GM12878 (cell line): ENCODE measurements at regions not wholly inside any gene's neighbourhood (a gene's known extent, or its start where the extent isn't known, plus 50 kb on each side); places are given as distances from the start of the nearest gene placed in this dataset.

Experiments used
- ATAC-seq: fragments of 200-7000 bp; cut with Tn5 transposase; 3 replicates; pipeline ENCODE4 v1.9.1; 2020; ENCODE audit warnings: mild to moderate bottlenecking, moderate library complexity
- BruUV-seq: library from RNA; stranded (reverse); fragments of 400-500 nt; replicated peaks from 2 replicates; lab custom pipeline; 2021; lab: Mats Ljungman, UMichigan
- CTCF ChIA-PET: fragments of 300-600 bp; sonication (Branson Sonifier 250); formaldehyde crosslinking; extraction: SDS; loops from one replicate; lab custom pipeline; 2021; ENCODE audit warnings: inconsistent platforms; lab: Yijun Ruan, JAX
- POLR2A ChIA-PET: fragments of 350-600 bp; formaldehyde crosslinking; extraction: SDS; loops from one replicate; lab custom pipeline; 2021; ENCODE audit warnings: inconsistent platforms; lab: Charles Lee
- RAD21 ChIA-PET: fragments of 300-600 bp; sonication (Branson Sonifier 250); formaldehyde crosslinking; loops from one replicate; lab custom pipeline; 2023; ENCODE audit warnings: antibody characterized with exemption; ENCODE audit not compliant: unreplicated experiment; lab: Charles Lee
- SMC1A ChIA-PET: fragments of 300-600 bp; sonication (Branson Sonifier 250); formaldehyde crosslinking; loops from one replicate; lab custom pipeline; 2023; ENCODE audit not compliant: unreplicated experiment, uncharacterized antibody; lab: Charles Lee
- DNase-seq: peaks from one replicate; pipeline ENCODE4 v3.0.0-alpha.2; 2011; ENCODE audit warnings: low read depth, low spot score
- FAIRE-seq: peaks from 3 replicates; lab custom pipeline; 2011; peaks lifted over from hg19 to GRCh38; lab: Jason Lieb, UNC
- H2AFZ ChIP-seq: 2 replicates; pipeline ENCODE4 v1.6.0; 2011; ENCODE audit warnings: low read depth, low read length, control low read depth; ENCODE audit not compliant: control insufficient read depth
- H3K27ac ChIP-seq: 2 replicates; pipeline ENCODE4 v1.5.1; 2011; ENCODE audit warnings: control low read depth; ENCODE audit not compliant: control insufficient read depth, insufficient read depth
- H3K27me3 ChIP-seq, 2 experiments: replicated peaks in 1 of 2; 2 replicates each; pipeline versions ENCODE4 v1.6.0 to v1.6.1; 2011; ENCODE audit warnings: low read length in 1 of 2; ENCODE audit not compliant: control insufficient read depth in 2 of 2, insufficient read depth in 2 of 2
- H3K36me3 ChIP-seq, 2 experiments: 2 replicates each; pipeline ENCODE4 v1.5.1; 2011; ENCODE audit warnings: low read length in 1 of 2; ENCODE audit not compliant: control insufficient read depth in 2 of 2, insufficient read depth in 2 of 2
- H3K4me1 ChIP-seq: 2 replicates; pipeline ENCODE4 v1.6.1; 2011; ENCODE audit warnings: mild to moderate bottlenecking, low read length, moderate library complexity, mixed read lengths; ENCODE audit not compliant: control insufficient read depth, insufficient read depth
- H3K4me2 ChIP-seq: 2 replicates; pipeline ENCODE4 v1.6.0; 2011; ENCODE audit warnings: control low read depth; ENCODE audit not compliant: control insufficient read depth, insufficient read depth
- H3K4me3 ChIP-seq: fragments of 200-600 bp; sonication (generic); 2 replicates; pipeline ENCODE4 v1.5.1; 2016
- H3K79me2 ChIP-seq: 2 replicates; pipeline ENCODE4 v1.6.0; 2011; ENCODE audit warnings: low read length; ENCODE audit not compliant: control insufficient read depth, insufficient read depth
- H3K9ac ChIP-seq: 2 replicates; pipeline ENCODE4 v1.8.0; 2011; ENCODE audit warnings: low read length, control low read depth, mixed read lengths; ENCODE audit not compliant: control insufficient read depth, insufficient read depth
- H3K9me3 ChIP-seq: replicated peaks from 3 replicates; pipeline ENCODE4 v1.5.1; 2011; ENCODE audit warnings: mild to moderate bottlenecking, low read length; ENCODE audit not compliant: control insufficient read depth, insufficient read depth
- H4K20me1 ChIP-seq: 2 replicates; pipeline ENCODE4 v1.6.0; 2011; ENCODE audit not compliant: control insufficient read depth, insufficient read depth
- ATF7 ChIP-seq: fragments of 450-650 bp; IDR thresholded peaks from 2 replicates; pipeline ENCODE4 v1.6.1; 2016; ENCODE audit warnings: low read depth, mild to moderate bottlenecking
- BCL11A ChIP-seq: IDR thresholded peaks from 2 replicates; pipeline ENCODE4 v1.6.1; 2011; ENCODE audit warnings: low read depth, low read length
- BRCA1 ChIP-seq: IDR thresholded peaks from 2 replicates; pipeline ENCODE4 v1.6.1; 2011; ENCODE audit warnings: low read depth, low read length, improper control_type of control experiment
- CUX1 ChIP-seq: IDR thresholded peaks from 2 replicates; pipeline ENCODE4 v1.6.1; 2012; ENCODE audit warnings: improper control_type of control experiment, low read depth, low read length; ENCODE audit not compliant: insufficient replicate concordance
- DPF2 ChIP-seq: fragments of 450-650 bp; IDR thresholded peaks from 2 replicates; pipeline ENCODE4 v1.6.1; 2017; ENCODE audit warnings: mild to moderate bottlenecking
- IRF3 ChIP-seq: fragments of 450-650 bp; IDR thresholded peaks from 2 replicates; pipeline ENCODE4 v1.6.1; 2014; ENCODE audit warnings: mild to moderate bottlenecking
- KLF5 ChIP-seq: fragments of 450-650 bp; IDR thresholded peaks from 2 replicates; pipeline ENCODE4 v1.6.1; 2014; ENCODE audit warnings: mild to moderate bottlenecking; ENCODE audit not compliant: partially characterized antibody
- MEF2A ChIP-seq: IDR thresholded peaks from 2 replicates; pipeline ENCODE4 v1.6.1; 2011; ENCODE audit warnings: low read depth, mild to moderate bottlenecking, low read length, moderate library complexity; ENCODE audit not compliant: insufficient read depth
- MTA2 ChIP-seq: fragments of 450-650 bp; IDR thresholded peaks from 2 replicates; pipeline ENCODE4 v1.6.1; 2016; ENCODE audit warnings: low read depth, mild to moderate bottlenecking, moderate library complexity
- PRDM15 ChIP-seq: fragments of 450-650 bp; formaldehyde crosslinking; IDR thresholded peaks from 2 replicates; pipeline ENCODE4 v1.4.0; 2020; ENCODE audit warnings: mild to moderate bottlenecking, moderate library complexity
- RFX5 ChIP-seq: IDR thresholded peaks from 2 replicates; pipeline ENCODE4 v1.6.1; 2011; ENCODE audit warnings: low read depth, low read length, improper control_type of control experiment
- SIN3A ChIP-seq: IDR thresholded peaks from 2 replicates; pipeline ENCODE4 v1.6.1; 2012; ENCODE audit warnings: low read depth, low read length, improper control_type of control experiment
- SP1 ChIP-seq: IDR thresholded peaks from one replicate; pipeline ENCODE4 v1.6.1; 2011; ENCODE audit warnings: low read depth, low read length
- TBL1XR1 ChIP-seq: IDR thresholded peaks from 2 replicates; pipeline ENCODE4 v1.6.1; 2012; ENCODE audit warnings: low read depth, low read length, improper control_type of control experiment
- WGBS: methylation state at CpG from one replicate; pipeline ENCODE4 v1.1.6; 2016; ENCODE audit warnings: low lambda C conversion rate; ENCODE audit not compliant: insufficient replicate concordance, insufficient coverage; ENCODE audit errors: missing lambda C conversion rate; 5-methylcytosine and 5-hydroxymethylcytosine counted together
- in situ Hi-C: fragments of 300-500 bp; cut with MboI; formaldehyde crosslinking; loops from 9 replicates; pipeline ENCODE4 v1.14.3; 2018; ENCODE audit warnings: mixed read lengths
- intact Hi-C: fragments of 100-400 bp; cut with micrococcal nuclease; formaldehyde crosslinking; loops from one replicate; pipeline ENCODE4 v1.14.2; 2022; ENCODE audit not compliant: unreplicated experiment
- TF ChIP-seq, protein P1 (sequence below): IDR thresholded peaks from 2 replicates; pipeline ENCODE4 v1.6.1; 2012; ENCODE audit warnings: low read depth, low read length, improper control_type of control experiment

DNA sequence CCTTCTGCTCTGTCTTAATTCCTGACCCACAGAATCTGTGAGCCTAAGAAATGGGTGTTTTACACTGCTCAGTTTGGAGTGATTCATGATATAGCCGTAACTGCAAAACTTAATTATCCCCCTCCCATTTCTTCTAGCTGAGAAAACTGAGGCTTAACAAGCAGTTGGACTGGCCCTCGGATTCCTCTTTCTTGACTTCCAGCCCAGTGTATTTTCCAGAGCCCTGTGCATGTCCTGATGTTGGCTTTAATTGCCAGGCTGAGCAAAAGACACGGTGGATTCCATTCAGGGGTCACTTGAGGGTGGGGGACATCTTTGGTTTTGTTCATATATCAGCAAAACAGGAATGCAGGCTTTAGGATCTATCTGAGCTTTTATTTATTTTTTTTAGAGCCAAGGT, 489.8 kb downstream of the TYW1 start:
- Histone ChIP-seq H3K4me3 (no peak overlapping the region), H4K20me1 (no peaks in the 10 kb centered on the region), H3K79me2 (no peaks in the 10 kb centered on the region), H3K9me3 (no peaks in the 10 kb centered on the region), H3K27me3 (no peaks in the 10 kb centered on the region; a peak in 1 of 4 replicates), H2AFZ (no peak overlapping the region), H3K9ac (no peak overlapping the region), H3K4me1 (no peaks in the 10 kb centered on the region), H3K27ac (no peak overlapping the region), H3K36me3 (no peaks in the 10 kb centered on the region), H3K4me2 (no peak overlapping the region)
- 12% methylated on average over 3 of the region's 3 CpGs for WGBS
- in situ Hi-C loops = no loop called here
- BruUV-seq = no TSS peak
- CTCF ChIA-PET = no interaction called here
- RAD21 ChIA-PET = no interaction called here
- ATAC-seq (no peak), FAIRE-seq (no peak), DNase-seq (no peak)
- intact Hi-C loops = no loop called here
- POLR2A ChIA-PET = no interaction called here
- SMC1A ChIA-PET = no interaction called here
- no peak for TF ChIP-seq ATF7
- TF ChIP-seq SIN3A = no peak
- no peak for TF ChIP-seq DPF2
- TF ChIP-seq MTA2 = no peak
- TF ChIP-seq BRCA1 = no peak
- no peak for TF ChIP-seq TBL1XR1
- no peak for TF ChIP-seq RFX5
- no peak for TF ChIP-seq CUX1
- no peak for TF ChIP-seq PRDM15 (CRISPR knock-in tag)
- TF ChIP-seq IRF3 = no peak
- no peak for TF ChIP-seq BCL11A
- no peak for TF ChIP-seq SP1
- TF ChIP-seq, protein P1, sequence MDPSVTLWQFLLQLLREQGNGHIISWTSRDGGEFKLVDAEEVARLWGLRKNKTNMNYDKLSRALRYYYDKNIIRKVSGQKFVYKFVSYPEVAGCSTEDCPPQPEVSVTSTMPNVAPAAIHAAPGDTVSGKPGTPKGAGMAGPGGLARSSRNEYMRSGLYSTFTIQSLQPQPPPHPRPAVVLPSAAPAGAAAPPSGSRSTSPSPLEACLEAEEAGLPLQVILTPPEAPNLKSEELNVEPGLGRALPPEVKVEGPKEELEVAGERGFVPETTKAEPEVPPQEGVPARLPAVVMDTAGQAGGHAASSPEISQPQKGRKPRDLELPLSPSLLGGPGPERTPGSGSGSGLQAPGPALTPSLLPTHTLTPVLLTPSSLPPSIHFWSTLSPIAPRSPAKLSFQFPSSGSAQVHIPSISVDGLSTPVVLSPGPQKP = no peak
- no peak for TF ChIP-seq MEF2A
- no peak for TF ChIP-seq KLF5
